M059J (cell line): ENCODE measurements at regions not wholly inside any gene's neighbourhood (a gene's known extent, or its start where the extent isn't known, plus 50 kb on each side); places are given as distances from the start of the nearest gene placed in this dataset.
A peak's percentile ranks its signal among the peaks of the same experiment; 100 is the strongest.
"Not testable (repeated sequence)": the region's sequence is repeated elsewhere in the genome, so short reads cannot be mapped to it uniquely, and the experiment has no call there.

ENCODE experiments used
- DNase-seq: peaks from one replicate; pipeline ENCODE4 v3.0.0-alpha.2; 2012; ENCODE audit warnings: low read depth

GRCh38 chr5:110248921-110249320 lies 477.6 kb downstream of the TMEM232 start:
- DNase-seq = no peak

GRCh38 chr5:110250355-110250754 lies 476.1 kb downstream of the TMEM232 start:
- DNase-seq = no peak

GRCh38 chr5:110250755-110251154 lies 475.7 kb downstream of the TMEM232 start:
- no peak for DNase-seq

GRCh38 chr5:110251366-110251765 lies 475.1 kb downstream of the TMEM232 start:
- no peak for DNase-seq

- DNase-seq = no peak
These were observed 471.3 kb downstream of the TMEM232 start for GRCh38 chr5:110255194-110255593.

GRCh38 chr5:110256298-110256697 lies 470.2 kb downstream of the TMEM232 start:
- DNase-seq = no peak

GRCh38 chr5:110257971-110258370 lies 468.5 kb downstream of the TMEM232 start:
- no peak for DNase-seq

- DNase-seq = peak; percentile 15
These were observed 467.8 kb downstream of the TMEM232 start for GRCh38 chr5:110258460-110259216.

- no peak for DNase-seq
These were observed 463.7 kb downstream of the TMEM232 start for GRCh38 chr5:110262749-110263148.

- no peak for DNase-seq
These were observed 461.8 kb downstream of the TMEM232 start for GRCh38 chr5:110264661-110265060.

- no peak for DNase-seq
These were observed 461.3 kb downstream of the TMEM232 start for GRCh38 chr5:110265162-110265561.

- DNase-seq = no peak
These were observed 458.8 kb downstream of the TMEM232 start for GRCh38 chr5:110267714-110268113.

GRCh38 chr5:110268283-110268682 lies 458.2 kb downstream of the TMEM232 start:
- no peak for DNase-seq

GRCh38 chr5:110268985-110269384 lies 457.5 kb downstream of the TMEM232 start:
- no peak for DNase-seq

- no peak for DNase-seq
These were observed 456.9 kb downstream of the TMEM232 start for GRCh38 chr5:110269478-110270142.

- DNase-seq = no peak
These were observed 450.6 kb downstream of the TMEM232 start for GRCh38 chr5:110275878-110276277.

- DNase-seq = not testable (repeated sequence)
These were observed 448.0 kb downstream of the TMEM232 start for GRCh38 chr5:110278449-110278848.

- not testable (repeated sequence) for DNase-seq
These were observed 442.4 kb downstream of the TMEM232 start for GRCh38 chr5:110284121-110284520.

- peak; percentile 18 for DNase-seq
These were observed 437.5 kb downstream of the TMEM232 start for GRCh38 chr5:110288766-110289511.

- no peak for DNase-seq
These were observed 437.0 kb downstream of the TMEM232 start for GRCh38 chr5:110289512-110289810.

GRCh38 chr5:110290542-110290941 lies 435.9 kb downstream of the TMEM232 start:
- DNase-seq = no peak

GRCh38 chr5:110294281-110294680 lies 432.2 kb downstream of the TMEM232 start:
- no peak for DNase-seq

- no peak for DNase-seq
These were observed 429.3 kb downstream of the TMEM232 start for GRCh38 chr5:110297152-110297670.
